T47D (cell line): ENCODE measurements at regions not wholly inside any gene's neighbourhood (a gene's known extent, or its start where the extent isn't known, plus 50 kb on each side); places are given as distances from the start of the nearest gene placed in this dataset.

Source experiments
- DNase-seq, 2 experiments: peaks; one replicate each; pipeline versions ENCODE4 v3.0.0 to v3.0.0-alpha.2; 2011 to 2012; ENCODE audit warnings: low read depth in 1 of 2, low spot score in 1 of 2
- JUND ChIP-seq: IDR thresholded peaks from 2 replicates; pipeline ENCODE4 v1.6.1; 2012; ENCODE audit warnings: low read depth
- in situ Hi-C: cut with HindIII; loops from 2 replicates; pipeline ENCODE4 v1.10.0; 2016; ENCODE audit warnings: low sequenced_read_pairs, low pct_unique_long_range_greater_than_20kb

DNA sequence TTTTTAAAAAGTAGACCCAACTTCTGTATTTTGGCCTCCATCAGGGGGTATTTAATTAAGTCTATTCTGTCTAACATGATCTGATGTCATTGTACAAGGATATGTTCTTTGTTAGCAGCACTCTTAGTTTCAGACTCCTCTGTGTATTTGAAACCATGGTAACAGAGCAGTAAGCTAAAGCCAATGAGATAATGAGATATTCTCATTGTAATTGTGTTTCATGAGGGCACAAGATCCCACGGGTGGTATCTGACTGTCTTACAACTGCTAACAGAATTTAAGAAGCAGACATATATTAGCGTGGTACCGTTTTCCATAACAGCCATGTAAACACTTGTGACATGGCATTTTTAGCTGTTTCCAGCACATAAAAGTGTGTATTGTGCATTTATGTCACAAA, 251.2 kb upstream of the VEPH1 start:
- in situ Hi-C loops, result no loop called here
- TF ChIP-seq JUND, result no peak

DNA sequence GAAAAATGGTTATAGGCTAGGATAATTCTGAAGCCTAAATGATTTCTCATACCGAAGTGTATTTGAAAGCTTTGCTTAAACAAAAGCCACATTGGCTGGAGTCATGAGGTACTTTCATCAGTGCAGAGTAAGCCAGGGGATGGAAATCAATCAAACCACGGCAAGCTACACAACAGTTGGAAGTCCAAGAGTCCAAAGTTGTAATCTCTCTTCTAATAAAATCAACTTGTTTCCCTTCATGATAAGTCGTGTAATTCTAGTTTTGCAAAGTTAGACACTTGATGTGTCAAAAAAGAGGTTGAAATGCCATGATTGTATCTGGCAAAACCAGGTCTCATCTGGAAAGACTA, 250.5 kb upstream of the VEPH1 start:
- in situ Hi-C loops, result no loop called here
- no peak for DNase-seq
- no peak for TF ChIP-seq JUND

More for the DNA sequence above, 251.2 kb upstream of the VEPH1 start:
- no peak for DNase-seq

DNA sequence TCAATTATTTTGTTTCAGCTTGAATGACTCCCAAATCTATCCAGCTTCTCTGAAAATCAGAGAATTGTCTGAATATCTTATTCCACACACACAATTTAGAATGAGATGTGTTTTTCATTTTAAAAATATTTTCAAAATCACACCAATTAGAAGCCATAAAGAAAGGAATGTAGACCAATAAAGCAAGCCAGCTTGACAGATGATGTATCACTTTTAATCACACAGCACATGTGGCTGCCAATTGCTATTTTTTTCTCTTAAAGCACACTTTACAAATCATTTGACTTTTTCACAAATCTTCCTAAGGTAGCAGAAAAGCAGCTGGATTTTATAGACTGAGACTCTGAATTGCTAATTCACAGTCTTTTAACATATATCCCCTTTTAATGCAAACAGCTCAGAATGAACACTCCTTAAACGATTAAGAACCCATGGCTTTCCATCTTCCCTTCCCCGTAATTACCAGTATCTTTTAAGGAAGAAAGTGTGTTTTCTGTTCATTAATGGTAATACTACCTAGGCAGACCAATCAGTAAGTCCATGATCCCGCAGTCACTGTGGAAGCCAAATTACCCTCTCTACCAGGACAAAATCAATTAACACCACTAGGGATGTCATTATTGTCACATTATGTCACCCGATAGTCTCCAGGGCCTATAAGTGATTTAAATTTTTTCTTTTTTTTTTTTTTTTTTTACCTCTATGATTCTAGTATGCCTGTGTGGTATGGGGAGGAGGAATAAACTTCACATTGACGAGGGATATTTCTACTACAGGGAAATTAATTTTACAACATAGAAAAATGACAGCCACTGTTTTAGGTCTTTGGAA, 250.0 kb upstream of the VEPH1 start:
- DNase-seq, result no peak
- in situ Hi-C loops, result no loop called here
- TF ChIP-seq JUND, result no peak

DNA sequence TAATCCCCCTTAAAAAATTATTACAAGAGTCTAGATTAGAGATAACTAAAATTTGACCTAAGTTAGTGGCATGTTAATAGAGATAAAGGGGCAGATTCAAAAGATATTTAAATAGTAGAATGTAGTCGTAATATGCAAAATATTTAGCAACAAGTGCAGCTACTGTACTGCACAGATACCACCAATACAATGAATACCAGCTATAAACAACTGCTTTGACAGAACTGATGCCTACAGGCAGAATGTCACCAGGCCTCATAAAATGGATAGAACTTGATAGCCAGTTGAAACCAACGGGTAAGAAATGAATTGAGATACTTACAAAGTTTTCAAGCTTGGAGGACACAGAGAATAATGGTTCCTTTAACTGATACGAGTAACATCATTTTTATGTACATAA, 249.3 kb upstream of the VEPH1 start:
- no peak for TF ChIP-seq JUND
- DNase-seq, result no peak
- in situ Hi-C loops, result no loop called here

DNA sequence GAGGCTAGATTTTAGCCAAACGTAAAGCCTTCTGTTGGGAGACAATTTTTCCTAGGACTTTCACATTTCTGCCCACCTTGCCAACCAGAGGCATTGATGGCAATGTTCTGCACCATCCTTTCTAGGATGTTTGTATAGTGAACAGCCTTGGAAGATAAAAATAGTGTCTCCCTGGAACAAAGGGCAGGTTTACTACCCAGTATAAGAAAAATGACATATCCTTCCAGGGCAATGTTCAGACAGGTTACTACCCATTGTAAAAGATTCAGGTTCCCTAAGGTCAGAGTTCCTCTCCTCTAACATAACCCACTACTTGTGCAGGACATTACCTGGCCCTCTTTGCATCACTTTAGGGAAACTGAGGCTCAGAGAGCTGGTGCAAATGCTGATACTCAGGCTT, 248.2 kb upstream of the VEPH1 start:
- no peak for DNase-seq
- no peak for TF ChIP-seq JUND
- in situ Hi-C loops, result no loop called here

GRCh38 chr3:157746391-157746790, 243.2 kb upstream of the VEPH1 start:
- DNase-seq, result no peak
- in situ Hi-C loops, result no loop called here
- TF ChIP-seq JUND, result no peak

GRCh38 chr3:157741607-157742006, 238.4 kb upstream of the VEPH1 start:
- DNase-seq, result no peak
- in situ Hi-C loops, result no loop called here
- TF ChIP-seq JUND, result no peak

- DNase-seq, result no peak
- in situ Hi-C loops, result no loop called here
These were observed 235.2 kb upstream of the VEPH1 start for GRCh38 chr3:157738441-157738840.

DNA sequence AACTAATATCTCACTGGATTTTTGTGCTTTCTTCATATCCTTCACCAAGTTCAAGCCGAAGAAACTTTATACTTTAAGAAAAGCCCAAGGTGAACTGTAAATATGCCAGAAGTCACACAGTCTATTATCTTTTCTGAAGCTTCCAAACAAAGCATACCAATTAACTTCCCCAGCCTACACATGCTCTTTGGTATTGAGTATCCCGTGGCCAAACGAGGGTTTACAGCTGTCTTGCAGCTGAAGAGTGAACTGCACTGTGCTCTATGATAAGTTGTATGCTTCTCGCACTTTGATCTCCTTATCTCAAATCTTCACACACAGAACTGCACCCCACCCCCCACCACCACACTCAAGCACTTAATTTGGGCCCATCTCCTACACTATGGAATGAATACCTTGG, 215.6 kb upstream of the VEPH1 start:
- in situ Hi-C loops, result no loop called here
- TF ChIP-seq JUND, result no peak
- DNase-seq, result no peak

More at GRCh38 chr3:157738441-157738840, 235.2 kb upstream of the VEPH1 start:
- TF ChIP-seq JUND, result no peak

GRCh38 chr3:157713101-157713500, 209.9 kb upstream of the VEPH1 start:
- DNase-seq, result no peak
- in situ Hi-C loops, result no loop called here
- TF ChIP-seq JUND, result no peak

DNA sequence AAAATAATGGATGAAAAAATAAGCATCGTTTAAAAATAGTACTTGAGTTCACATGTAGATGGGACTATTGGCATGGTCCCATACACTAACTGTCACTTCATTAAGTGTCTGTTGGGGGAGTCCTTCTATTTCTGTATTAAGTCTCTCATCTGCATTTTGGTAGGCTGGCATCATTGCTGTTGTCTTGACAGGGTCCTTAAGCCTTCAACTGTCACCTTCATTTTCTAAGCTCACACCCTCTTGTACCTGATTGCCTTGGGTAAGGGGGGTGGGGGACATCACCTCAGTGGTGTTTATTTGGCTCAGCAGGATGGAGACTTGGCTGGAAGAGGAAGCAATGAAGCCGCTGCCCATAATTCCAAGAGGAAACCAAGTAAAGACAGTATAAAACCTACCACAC, 202.0 kb upstream of the VEPH1 start:
- in situ Hi-C loops, result no loop called here
- no peak for TF ChIP-seq JUND
- DNase-seq, result no peak

DNA sequence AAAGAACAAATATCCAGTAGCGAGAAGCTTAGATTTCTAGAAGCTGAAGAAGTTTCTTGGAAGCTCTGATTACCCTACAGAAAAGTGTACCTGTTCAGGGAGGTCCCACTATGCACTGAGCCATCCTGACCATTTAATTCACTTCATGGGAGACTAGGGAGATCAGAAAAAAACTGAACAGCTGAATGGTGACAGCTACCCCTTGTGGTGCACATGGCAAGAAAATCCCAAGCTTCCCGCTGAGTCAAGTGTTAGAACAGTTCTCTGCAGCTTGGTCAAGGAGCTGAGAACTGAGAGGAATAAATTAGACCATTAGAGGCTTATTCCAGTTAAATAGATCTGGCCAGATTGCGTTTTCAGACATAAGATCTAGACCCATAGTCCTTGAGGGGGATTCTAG, 197.2 kb upstream of the VEPH1 start:
- in situ Hi-C loops, result no loop called here
- TF ChIP-seq JUND, result no peak
- DNase-seq, result peak in 1 of 2 experiments; percentile 50

DNA sequence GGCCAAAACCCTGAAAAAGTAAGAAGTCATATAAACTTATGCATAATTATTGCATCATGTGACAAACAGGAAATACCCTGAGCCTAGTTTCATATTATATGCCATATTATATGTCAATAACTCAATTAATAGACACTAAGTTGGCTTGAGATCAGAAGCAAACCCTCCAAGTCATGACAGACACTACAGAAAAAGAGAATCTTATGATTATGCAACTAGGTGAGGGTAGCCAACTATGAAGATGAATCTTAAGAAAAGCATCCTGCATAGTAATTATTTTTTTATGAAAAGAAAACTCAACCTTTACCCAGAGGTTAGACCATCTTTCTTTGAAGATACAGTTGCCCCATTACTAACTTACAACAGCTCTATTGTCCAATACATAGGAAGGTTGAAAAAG, 192.4 kb upstream of the VEPH1 start:
- in situ Hi-C loops, result no loop called here
- DNase-seq, result no peak
- TF ChIP-seq JUND, result no peak

DNA sequence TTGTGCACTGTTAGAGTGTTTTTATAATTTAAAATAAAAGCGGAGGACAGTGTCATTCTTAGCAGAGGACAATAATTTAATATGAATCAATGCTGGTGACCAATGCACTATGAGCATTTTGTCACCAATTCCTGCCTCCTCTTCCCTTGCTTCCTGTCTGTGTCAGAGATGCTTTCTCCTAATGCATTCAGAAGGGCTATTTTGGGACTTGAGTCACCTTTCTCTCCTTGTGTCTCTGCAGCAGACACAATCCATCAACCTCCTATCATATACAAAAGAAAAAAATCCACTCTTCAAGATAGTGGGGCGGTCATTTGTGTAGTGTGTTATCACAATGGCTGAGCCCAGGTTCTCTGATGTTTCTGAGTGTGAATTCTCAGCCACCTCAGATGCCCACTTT, 191.9 kb upstream of the VEPH1 start:
- TF ChIP-seq JUND, result no peak
- in situ Hi-C loops, result no loop called here

More for the DNA sequence above, 191.9 kb upstream of the VEPH1 start:
- DNase-seq, result no peak
